HEK293T (cell line): ENCODE measurements at regions not wholly inside any gene's neighbourhood (a gene's known extent, or its start where the extent isn't known, plus 50 kb on each side); places are given as distances from the start of the nearest gene placed in this dataset.

ENCODE experiments used
- ARNT ChIP-seq: fragments of 450-650 bp; IDR thresholded peaks from 2 replicates; pipeline ENCODE4 v1.6.1; 2017; ENCODE audit warnings: mild to moderate bottlenecking
- LEF1 ChIP-seq: fragments of 450-650 bp; IDR thresholded peaks from 2 replicates; pipeline ENCODE4 v1.6.1; 2017; ENCODE audit warnings: mild to moderate bottlenecking, borderline replicate concordance
- PKNOX1 ChIP-seq: fragments of 450-650 bp; IDR thresholded peaks from 2 replicates; pipeline ENCODE4 v1.6.1; 2016

- TF ChIP-seq PKNOX1 (no peak), LEF1 (no peak), ARNT (no peak)
Observed at GRCh38 chr15:31237043-31237324, 89.7 kb upstream of the KLF13 start.
